ENCODE measurements at regions not wholly inside any gene's neighbourhood (a gene's known extent, or its start where the extent isn't known, plus 50 kb on each side); places are given as distances from the start of the nearest gene placed in this dataset.

- TF ChIP-seq CTBP1 (IDR thresholded peaks at IDR 0.05; ENCODE audit: borderline replicate concordance) (no peak), LEF1 (IDR thresholded peaks at IDR 0.05; ENCODE audit: borderline replicate concordance) (no peak), BHLHE40 (IDR thresholded peaks at IDR 0.05; ENCODE audit: borderline replicate concordance) (no peak), ELF4 (IDR thresholded peaks at IDR 0.05) (no peak), PKNOX1 (IDR thresholded peaks at IDR 0.05) (no peak), FOXK2 (IDR thresholded peaks at IDR 0.05) (no peak), SP1 (IDR thresholded peaks at IDR 0.05) (no peak), ARNT (IDR thresholded peaks at IDR 0.05) (no peak), FOXM1 (IDR thresholded peaks at IDR 0.05; ENCODE audit: borderline replicate concordance) (no peak)
Measured at GRCh38 chr5:102089883-102090282, 206.2 kb downstream of the SLCO4C1 start.

Data from HEK293T (cell line).